ENCODE measurements at regions not wholly inside any gene's neighbourhood (a gene's known extent, or its start where the extent isn't known, plus 50 kb on each side); places are given as distances from the start of the nearest gene placed in this dataset.
"Not testable (repeated sequence)": the region's sequence is repeated elsewhere in the genome, so short reads cannot be mapped to it uniquely, and the experiment has no call there.

GRCh38 chr3:157618075-157618760 is 115.0 kb upstream of the VEPH1 start:
- DNase-seq = no peak

- DNase-seq = no peak
Observed at GRCh38 chr3:157614896-157615295, 111.7 kb upstream of the VEPH1 start.

- no peak for DNase-seq
Observed at GRCh38 chr3:157611536-157612076, 108.4 kb upstream of the VEPH1 start.

GRCh38 chr3:157610876-157611535 is 107.8 kb upstream of the VEPH1 start:
- DNase-seq = no peak

- no peak for DNase-seq
Observed at GRCh38 chr3:157607826-157608405, 104.7 kb upstream of the VEPH1 start.

GRCh38 chr3:157606852-157607197 is 103.6 kb upstream of the VEPH1 start:
- DNase-seq = no peak

- DNase-seq = peak; percentile 25
Observed at GRCh38 chr3:157606011-157606851, 103.0 kb upstream of the VEPH1 start.

GRCh38 chr3:157605356-157605755 is 102.1 kb upstream of the VEPH1 start:
- no peak for DNase-seq

GRCh38 chr3:157602424-157602823 is 99.2 kb upstream of the VEPH1 start:
- DNase-seq = no peak

- no peak for DNase-seq
Observed at GRCh38 chr3:157595259-157595658, 92.0 kb upstream of the VEPH1 start.

- DNase-seq = no peak
Observed at GRCh38 chr3:157594413-157594812, 91.2 kb upstream of the VEPH1 start.

- DNase-seq = no peak
Observed at GRCh38 chr3:157592769-157593168, 89.6 kb upstream of the VEPH1 start.

- DNase-seq = no peak
Observed at GRCh38 chr3:157590273-157590672, 87.1 kb upstream of the VEPH1 start.

- no peak for DNase-seq
Observed at GRCh38 chr3:157589211-157589610, 86.0 kb upstream of the VEPH1 start.

- no peak for DNase-seq
Observed at GRCh38 chr3:157588386-157589060, 85.3 kb upstream of the VEPH1 start.

GRCh38 chr3:157586293-157586692 is 83.1 kb upstream of the VEPH1 start:
- DNase-seq = no peak

GRCh38 chr3:157585386-157585785 is 82.2 kb upstream of the VEPH1 start:
- DNase-seq = no peak

- DNase-seq = no peak
Observed at GRCh38 chr3:157582637-157582973, 79.4 kb upstream of the VEPH1 start.

- not testable (repeated sequence) for DNase-seq
Observed at GRCh38 chr3:157581956-157582636, 78.9 kb upstream of the VEPH1 start.

GRCh38 chr3:157581371-157581770 is 78.2 kb upstream of the VEPH1 start:
- no peak for DNase-seq

GRCh38 chr3:157578181-157578580 is 75.0 kb upstream of the VEPH1 start:
- DNase-seq = no peak

GRCh38 chr3:157574531-157574930 is 71.3 kb upstream of the VEPH1 start:
- DNase-seq = no peak

Measured in T1000 (cell line).